H1 (cell line): ENCODE measurements at regions not wholly inside any gene's neighbourhood (a gene's known extent, or its start where the extent isn't known, plus 50 kb on each side); places are given as distances from the start of the nearest gene placed in this dataset.

ENCODE experiments used
- BACH1 ChIP-seq: IDR thresholded peaks from 2 replicates; pipeline ENCODE4 v1.6.1; 2012; ENCODE audit warnings: low read length, improper control_type of control experiment
- BRCA1 ChIP-seq: IDR thresholded peaks from 2 replicates; pipeline ENCODE4 v1.6.1; 2012; ENCODE audit warnings: low read depth, low read length, improper control_type of control experiment
- CHD1 ChIP-seq: IDR thresholded peaks from 2 replicates; pipeline ENCODE4 v1.6.1; 2012; ENCODE audit warnings: low read depth, low read length, improper control_type of control experiment
- CHD2 ChIP-seq: IDR thresholded peaks from 2 replicates; pipeline ENCODE4 v1.6.1; 2012; ENCODE audit warnings: low read length, improper control_type of control experiment
- CREB1 ChIP-seq: IDR thresholded peaks from 2 replicates; pipeline ENCODE4 v1.6.1; 2012; ENCODE audit warnings: inconsistent platforms
- CTCF ChIP-seq, 3 experiments: IDR thresholded peaks; 1 replicate in 2 of 3; 2 replicates in 1 of 3; pipeline versions ENCODE4 v1.5.1 to v1.6.1; 2011; ENCODE audit warnings: low read length in 3 of 3, mild to moderate bottlenecking in 3 of 3, inconsistent platforms in 2 of 3, low read depth in 1 of 3, moderate library complexity in 1 of 3; ENCODE audit not compliant: insufficient read depth in 1 of 3; ENCODE audit errors: control extremely low read depth in 1 of 3
- MAFK ChIP-seq: IDR thresholded peaks from 2 replicates; pipeline ENCODE4 v1.6.1; 2012; ENCODE audit warnings: low read depth, mild to moderate bottlenecking, improper control_type of control experiment, low read length
- PHF8 ChIP-seq: fragments of 200-600 bp; sonication (generic); conservative IDR thresholded peaks from 2 replicates; pipeline ENCODE4 v1.7.1; 2012; ENCODE audit warnings: low read depth, mild to moderate bottlenecking, inconsistent platforms, low read length, moderate library complexity
- POLR2A ChIP-seq, 2 experiments: IDR thresholded peaks; 1 replicate in 1 of 2; 2 replicates in 1 of 2; pipeline ENCODE4 v1.6.1; 2011; ENCODE audit warnings: low read depth in 2 of 2, low read length in 2 of 2, mild to moderate bottlenecking in 2 of 2; ENCODE audit errors: control extremely low read depth in 1 of 2
- RXRA ChIP-seq: IDR thresholded peaks from 2 replicates; pipeline ENCODE4 v1.6.1; 2011; ENCODE audit warnings: low read depth, mild to moderate bottlenecking, low read length, moderate library complexity; ENCODE audit not compliant: insufficient read depth
- YY1 ChIP-seq: IDR thresholded peaks from 2 replicates; pipeline ENCODE4 v1.6.1; 2011; ENCODE audit warnings: low read depth, mild to moderate bottlenecking, low read length

GRCh38 chr6:48474136-48474535 lies 363.1 kb upstream of the PTCHD4 start:
- TF ChIP-seq PHF8 (no peak), MAFK (no peak), YY1 (no peak), POLR2A (IDR thresholded peaks at IDR 0.05; ENCODE audit: control extremely low read depth in 1 of 2, low read depth in 2 of 2, low read length in 2 of 2) (no peak), CTCF (IDR thresholded peaks at IDR 0.05; ENCODE audit: control extremely low read depth in 1 of 3, insufficient read depth in 1 of 3, low read depth in 1 of 3, low read length in 3 of 3) (no peak), BRCA1 (no peak), CREB1 (no peak), CHD2 (no peak), RXRA (no peak), BACH1 (no peak), CHD1 (no peak)
